Suppressor macrophage (primary cell): ENCODE measurements at regions not wholly inside any gene's neighbourhood (a gene's known extent, or its start where the extent isn't known, plus 50 kb on each side); places are given as distances from the start of the nearest gene placed in this dataset.
"Not testable (repeated sequence)": the region's sequence is repeated elsewhere in the genome, so short reads cannot be mapped to it uniquely, and the experiment has no call there.

ENCODE experiments used
- DNase-seq, 4 experiments: peaks; one replicate each; pipeline ENCODE4 v3.0.0-alpha.2; 2020 to 2022

DNA sequence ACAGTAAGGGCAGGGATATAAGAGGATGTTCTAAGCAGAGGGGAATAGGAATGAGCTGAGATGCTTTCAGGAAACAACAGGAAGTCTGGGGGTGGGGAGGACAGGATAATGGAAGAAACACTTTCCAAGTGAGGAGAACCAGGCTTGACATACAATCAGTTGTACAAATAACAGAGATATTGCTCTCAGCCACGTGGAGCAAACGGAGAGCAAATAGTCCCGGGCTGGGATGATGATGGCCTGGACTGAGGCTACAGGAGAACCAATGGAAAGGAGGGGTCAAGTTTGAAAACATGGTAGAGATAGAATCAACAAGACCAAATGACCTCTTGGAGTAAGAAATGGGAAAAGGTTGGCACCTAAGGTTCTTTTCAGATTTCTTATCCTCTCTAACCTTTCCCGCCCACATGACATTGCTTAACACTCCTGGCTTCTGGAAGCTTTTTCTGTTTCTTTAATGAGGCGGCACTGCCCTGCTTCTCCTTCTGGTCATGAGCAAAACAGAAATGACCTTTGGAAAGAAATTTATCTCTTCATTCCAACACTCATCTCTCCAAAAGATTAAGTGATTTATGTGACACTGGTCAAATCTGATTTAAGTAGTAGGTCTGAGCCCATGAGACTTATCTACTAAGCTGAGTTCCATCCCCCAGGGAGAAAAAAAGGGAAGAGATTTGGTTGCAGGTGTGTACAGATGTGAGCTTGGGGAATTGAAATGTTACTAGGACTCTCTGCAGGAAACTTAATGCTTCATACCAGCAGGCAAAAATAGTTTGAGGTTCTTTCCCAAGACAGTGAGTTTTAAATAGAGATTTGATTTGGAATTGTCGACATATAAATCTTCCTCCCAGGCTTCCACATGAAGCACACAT is 442.9 kb upstream of the HNRNPA3 start:
- no peak for DNase-seq

DNA sequence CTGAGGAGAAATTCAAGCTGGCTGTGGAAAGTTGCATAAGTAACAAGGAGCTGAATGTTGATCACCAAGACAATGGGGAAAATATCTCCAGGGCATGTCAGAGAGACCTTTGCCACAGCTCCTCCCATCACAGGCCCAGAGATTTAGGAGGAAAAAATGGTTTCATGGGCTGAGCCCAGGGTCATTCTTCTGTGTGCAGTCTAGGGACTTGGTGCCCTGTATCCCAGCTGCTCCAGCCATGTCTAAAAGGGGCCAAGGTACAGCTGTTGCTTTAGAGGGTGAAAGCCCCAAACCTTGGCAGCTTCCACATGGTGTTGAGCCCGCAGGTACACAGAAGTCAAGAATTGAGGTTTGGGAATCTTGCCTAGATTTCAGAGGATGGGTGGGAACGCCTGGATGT is 439.8 kb upstream of the HNRNPA3 start:
- no peak for DNase-seq

DNA sequence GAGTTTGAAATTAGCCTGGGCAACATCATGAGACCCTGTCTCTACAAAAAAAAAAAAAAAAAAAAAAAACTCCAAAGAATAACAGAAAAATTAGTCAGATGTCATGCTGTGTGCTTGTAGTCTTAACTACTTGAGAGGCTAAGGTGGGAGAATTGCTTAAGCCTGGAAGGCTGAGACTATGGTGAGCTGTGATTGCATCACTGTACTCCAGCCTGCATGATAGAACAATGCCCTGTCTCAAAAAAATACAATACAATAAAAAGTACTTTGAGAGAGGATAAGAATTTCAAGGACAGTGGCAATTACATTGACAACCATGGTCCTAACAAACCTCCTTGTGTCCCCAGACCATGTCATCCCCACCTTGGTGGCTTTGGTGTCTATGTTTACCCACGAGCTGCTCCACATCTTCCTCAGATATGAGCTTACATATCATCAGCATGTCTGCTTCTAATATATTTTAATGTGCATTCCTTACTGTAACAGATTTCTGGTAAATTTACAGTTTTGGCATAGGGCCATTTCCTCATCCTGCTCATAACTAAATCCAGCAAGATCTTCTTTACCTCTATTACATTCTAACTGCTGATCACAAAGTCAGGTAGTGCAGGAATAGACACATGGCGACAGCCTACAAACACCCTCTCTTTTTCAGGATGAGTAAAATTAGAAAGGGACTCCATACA is 437.7 kb upstream of the HNRNPA3 start:
- no peak for DNase-seq

DNA sequence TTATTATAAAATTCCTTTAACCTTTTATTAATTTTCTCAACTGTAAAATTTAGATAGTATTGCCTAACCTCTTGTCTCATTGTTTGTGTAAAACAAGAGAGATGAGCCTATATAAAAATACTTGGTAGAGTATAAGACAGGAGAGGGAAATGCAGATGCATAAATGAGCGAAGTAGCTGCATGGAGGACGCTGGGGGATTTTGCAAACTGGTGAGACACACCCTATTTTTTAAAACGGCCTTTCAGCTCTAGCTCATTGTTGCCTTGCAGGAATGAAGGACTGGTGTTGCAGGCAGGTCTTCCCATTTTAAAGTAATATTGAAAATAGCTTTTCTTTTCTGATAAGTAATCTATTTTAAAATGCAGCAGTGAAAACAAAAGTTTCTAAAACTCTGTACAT is 435.3 kb upstream of the HNRNPA3 start:
- DNase-seq = no peak

DNA sequence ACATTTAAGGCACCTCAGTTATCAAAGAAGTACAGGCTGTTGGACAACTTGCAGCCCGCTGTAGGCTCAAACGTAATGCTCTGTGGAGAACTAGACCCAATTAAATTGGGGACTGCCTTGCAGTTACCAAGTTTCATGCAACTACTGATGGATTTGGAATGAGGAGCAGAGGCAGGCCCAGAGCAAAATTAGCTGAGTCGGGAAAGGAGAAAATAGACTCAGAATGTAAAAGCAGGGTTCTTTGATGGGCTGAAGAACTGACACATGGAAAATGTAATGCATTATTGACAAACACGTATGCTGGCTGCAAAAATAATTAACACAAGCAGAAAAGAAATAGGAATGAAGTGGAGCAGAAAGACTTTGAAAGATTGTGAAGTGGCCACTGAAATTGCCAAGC is 432.7 kb upstream of the HNRNPA3 start:
- no peak for DNase-seq

DNA sequence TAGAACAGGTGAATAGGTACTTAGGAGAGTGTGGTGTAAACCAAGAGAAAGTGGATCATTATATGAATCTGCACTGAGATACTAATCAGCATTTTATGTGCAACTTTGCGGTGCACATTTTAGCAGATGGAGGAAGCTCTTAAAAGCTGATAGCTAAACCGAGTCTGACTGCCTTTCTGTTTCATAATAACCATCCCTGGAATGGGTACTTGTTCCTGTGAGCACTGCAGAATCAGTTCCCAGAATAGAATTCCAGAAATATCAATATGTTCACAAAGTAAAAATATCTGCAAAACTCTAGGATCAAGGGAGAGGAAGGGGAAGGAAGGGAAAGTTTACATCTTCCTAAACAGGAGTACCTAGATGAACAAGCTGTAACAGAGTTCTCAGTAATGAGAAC is 432.2 kb upstream of the HNRNPA3 start:
- DNase-seq = no peak

DNA sequence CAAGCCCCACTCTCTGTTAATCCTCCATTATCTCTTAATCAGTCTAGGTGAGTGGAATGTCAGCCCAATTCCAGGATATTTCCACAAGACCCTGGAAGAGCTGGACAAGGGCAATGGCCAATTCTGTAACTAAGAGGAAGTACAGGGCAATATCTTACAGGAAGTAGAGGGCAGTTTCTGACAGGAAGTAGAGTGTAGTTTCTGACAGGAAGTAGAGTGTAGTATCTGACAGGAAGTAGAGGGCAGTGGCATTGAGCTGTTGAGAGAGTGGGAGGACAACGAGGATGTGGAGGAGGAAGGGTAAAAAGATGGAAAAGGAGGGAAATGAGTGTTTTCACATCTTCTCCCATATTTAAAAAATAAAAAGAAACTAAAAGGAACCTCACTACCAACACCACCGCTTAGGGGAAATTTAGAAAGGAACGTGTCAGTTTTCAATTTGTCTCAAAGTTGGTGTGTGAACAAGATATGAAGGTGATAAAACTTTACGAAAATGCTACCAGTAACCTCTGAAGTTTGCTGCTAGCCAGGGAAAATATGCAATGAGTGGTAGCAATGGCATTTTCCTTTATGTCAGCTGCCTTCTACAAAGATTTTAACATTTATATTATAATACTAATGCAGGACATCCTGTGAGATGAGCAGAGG is 430.9 kb upstream of the HNRNPA3 start:
- peak in 3 of 4 experiments; percentile 5 to 20 (median 12) for DNase-seq

DNA sequence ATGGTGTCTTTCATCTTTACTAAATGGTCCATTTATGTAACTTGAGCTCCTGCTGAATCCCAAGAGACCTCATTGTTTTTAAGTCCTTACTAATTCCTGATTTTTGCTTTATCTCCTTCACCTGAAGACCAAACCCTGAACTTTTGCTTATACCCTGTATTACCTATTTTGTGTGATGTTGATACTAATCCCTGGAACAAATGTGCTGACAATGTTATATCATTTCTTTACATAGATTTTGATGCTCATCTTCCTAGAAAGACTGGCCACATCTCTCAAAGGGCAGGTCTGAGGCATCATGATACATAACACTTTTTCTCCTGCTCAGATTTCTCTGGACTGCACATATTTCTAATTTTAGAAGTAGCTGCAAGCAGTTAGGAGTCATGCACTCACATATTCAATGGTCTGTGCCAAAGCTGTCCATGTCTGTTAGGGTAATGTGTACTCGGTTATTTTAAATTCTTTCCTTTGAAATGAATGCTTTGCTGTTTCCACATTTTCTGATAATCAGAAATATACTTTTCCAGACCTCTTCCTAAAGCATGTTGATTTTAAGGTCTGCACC is 427.9 kb upstream of the HNRNPA3 start:
- DNase-seq = no peak

DNA sequence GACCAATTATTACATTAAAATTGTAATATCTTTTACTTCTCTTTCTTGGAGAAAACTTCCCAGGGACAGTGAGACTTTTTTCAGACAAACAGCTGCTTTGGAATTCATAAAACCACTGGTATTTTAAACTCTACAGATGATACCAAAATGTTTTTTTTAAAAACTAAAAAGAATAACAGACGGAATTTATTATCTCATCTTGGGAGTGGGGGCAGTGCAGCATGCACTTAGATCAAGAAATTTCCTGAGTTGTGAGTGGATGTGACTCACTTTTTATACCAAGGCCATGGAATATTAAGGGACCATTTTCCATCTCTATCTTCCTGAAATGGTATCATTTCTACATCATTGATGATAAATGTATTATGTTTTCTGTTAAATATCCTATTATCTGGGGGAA is 422.8 kb upstream of the HNRNPA3 start:
- DNase-seq = no peak

DNA sequence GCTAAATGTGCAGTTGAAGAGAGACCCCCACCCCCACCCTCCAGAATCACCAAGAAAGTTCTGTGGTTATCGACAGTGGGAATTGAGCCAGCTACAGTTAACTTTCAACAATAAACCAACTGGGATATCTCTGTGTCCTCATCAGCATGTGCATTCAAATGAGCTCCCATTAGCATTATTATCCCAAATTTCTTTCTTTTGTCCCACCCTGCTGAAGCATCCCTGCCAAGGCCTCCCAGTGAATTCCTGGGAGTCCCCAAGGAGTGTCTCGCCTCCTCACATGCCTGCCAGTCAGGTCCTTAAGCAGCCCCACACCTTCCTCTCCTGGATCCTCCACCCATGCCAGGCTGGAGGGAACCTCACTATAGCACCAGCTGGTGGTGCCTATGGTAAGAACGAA is 422.1 kb upstream of the HNRNPA3 start:
- no peak for DNase-seq

DNA sequence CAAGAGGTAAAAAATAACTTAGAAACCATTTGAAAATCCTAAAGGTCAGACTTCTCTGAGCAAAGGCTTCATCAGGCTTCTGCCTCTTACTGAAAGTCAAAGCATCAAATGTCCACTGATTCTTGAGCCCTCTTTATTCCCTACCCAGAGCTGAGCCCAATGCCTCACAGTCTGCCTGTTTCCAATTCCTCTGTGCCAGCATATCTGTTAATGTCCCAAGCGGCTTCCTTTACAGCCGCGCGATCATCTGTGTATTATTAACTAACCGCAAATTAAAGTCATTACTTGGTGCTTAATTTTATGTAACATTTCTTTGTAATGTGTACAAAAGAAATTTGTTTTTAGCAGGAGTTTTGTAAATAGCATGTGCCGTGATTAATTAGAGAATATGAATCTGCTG is 418.8 kb upstream of the HNRNPA3 start:
- no peak for DNase-seq

DNA sequence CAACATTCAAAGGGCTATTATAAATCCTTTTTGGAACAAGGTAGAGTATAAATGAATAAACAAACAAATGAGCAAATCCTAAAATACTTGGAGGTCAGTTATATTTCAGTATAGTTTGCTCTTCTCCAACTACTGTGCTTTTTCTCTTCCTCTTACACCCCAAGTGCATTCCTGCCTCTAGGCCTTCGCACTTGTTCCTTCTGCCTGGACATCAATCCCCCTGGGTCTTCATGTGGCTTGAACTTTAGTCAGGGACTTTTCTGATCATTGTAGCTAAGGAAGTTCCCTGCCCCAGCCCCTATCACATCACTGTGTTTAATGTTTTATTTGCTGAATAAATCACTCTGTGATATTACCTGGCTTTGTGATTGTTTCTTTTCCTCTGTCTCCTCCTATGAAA is 418.2 kb upstream of the HNRNPA3 start:
- DNase-seq = no peak

DNA sequence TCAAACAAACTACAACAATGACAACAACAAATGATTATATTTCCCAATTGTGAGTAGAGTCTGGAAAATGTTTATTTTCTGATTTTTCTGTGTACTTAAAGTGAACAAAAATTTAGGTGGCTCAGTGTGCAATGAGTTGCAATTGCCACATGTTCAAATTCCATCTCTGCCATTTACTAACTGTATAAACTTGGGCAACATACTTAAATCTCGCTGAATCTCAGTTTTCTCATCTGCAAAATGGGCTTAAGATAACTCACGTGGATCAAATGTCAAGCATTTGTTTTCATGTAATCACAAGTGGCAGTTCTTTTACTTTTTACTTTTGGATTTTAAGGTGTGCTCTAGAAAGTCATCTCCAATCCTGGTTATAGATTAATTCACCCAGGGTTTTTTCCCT is 416.8 kb upstream of the HNRNPA3 start:
- no peak for DNase-seq

DNA sequence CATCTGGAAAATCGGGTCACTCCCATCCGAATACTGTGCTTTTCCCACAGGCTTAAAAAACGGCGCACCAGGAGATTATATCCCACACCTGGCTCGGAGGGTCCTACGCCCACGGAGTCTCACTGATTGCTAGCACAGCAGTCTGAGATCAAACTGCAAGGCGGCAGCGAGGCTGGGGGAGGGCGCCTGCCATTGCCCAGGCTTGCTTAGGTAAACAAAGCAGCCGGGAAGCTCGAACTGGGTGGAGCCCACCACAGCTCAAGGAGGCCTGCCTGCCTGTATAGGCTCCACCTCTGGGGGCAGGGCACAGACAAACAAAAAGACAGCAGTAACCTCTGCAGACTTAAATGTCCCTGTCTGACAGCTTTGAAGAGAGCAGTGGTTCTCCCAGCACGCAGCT is 415.9 kb upstream of the HNRNPA3 start:
- DNase-seq = not testable (repeated sequence)

DNA sequence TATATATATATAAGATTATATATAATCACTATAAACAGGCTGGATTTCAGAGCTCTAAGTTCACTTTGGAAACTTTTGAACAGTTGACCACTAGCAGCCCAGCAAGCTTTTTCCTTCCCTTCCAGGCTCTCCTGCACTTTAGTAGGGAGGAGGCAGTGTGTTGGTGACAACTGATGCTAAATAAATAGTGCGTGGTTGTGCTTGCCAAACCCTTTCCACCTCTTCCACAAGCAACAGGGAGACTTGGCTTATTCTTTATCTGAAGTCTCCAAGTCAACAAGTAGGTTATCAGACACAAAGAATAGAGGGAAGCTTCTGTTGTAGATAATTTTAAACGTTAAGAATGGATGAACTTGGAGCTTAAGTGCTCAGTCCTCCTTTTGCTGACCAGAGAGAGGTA is 408.2 kb upstream of the HNRNPA3 start:
- no peak for DNase-seq

DNA sequence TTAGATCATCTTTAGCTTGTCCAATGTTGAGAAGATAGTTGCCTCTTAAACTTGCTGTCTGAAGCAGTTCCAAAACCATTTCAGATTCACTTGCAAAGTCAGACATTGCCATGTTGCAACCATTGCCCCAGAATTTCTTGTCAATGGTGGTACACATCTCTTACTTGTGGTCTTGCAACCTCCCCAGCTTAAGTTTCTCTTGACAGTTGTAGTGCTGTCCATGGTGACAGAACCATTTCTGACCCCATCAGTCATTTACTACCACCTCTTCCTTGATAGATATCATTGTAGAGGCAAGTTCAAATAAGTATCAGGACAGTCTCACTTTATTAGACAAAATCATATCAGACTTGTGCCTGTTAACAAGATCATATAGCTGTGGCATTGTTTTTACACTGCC is 407.2 kb upstream of the HNRNPA3 start:
- no peak for DNase-seq

DNA sequence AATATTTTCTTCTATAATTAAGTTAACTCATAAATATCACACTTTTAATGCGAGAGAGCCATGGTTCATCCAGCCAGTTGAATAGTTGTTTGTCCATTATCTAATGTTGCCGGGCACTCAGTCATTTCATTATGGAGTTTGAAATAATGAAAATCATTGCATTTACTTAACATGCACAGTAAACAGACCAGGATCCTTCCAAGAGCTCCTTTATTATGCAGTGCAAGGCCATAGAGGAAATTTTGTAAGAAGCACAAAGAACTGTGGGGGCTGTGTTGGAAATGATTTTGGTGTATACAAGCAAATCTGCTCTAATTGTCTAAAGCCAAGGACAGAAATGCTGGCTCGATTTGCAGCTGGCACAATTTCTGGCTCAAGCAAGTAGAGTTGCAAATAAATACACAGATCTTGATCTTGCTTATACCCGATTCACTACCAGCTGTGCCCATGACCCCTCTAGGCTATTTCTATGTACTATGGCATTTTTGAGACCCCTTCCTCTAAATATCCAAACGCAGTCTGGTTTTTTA is 400.3 kb upstream of the HNRNPA3 start:
- DNase-seq = no peak

DNA sequence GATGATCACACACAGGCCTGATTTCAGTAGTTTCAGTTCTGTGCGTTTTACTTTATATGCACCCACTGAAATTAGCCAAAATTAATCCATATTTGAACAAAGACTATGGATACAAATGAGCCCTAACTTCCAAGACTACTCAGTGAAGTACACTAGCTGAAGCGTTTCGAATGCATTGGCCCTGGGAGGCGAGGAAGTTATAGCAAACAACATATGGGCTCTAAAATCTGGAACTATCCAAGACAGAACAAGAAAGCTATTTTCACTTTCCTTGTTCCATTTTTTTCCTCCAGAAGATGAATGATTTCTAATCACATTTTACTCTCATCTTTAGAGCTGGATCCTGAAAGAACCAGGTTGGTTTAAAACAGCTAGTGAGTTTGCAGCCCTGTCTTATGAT is 399.4 kb upstream of the HNRNPA3 start:
- DNase-seq = no peak

DNA sequence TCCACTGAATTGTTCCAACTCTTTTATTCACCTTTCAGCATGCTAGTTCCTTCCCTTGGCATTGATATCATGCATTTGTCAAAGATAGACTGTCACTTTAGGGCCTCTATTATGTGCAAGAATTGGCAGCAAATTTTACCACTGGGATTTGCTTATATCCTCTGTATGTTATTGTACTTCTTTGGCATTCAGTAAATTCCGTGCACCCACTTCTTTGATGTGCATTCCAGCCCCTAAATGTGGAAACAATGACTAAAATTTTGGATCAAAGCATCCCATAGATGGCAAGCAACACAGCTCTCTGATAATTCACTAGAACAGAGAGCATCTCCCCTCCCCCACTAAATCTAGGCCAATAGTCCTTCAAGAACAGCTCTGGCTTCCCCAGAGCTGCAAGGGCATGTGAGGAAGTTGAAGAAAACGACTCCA is 399.0 kb upstream of the HNRNPA3 start:
- DNase-seq = no peak

DNA sequence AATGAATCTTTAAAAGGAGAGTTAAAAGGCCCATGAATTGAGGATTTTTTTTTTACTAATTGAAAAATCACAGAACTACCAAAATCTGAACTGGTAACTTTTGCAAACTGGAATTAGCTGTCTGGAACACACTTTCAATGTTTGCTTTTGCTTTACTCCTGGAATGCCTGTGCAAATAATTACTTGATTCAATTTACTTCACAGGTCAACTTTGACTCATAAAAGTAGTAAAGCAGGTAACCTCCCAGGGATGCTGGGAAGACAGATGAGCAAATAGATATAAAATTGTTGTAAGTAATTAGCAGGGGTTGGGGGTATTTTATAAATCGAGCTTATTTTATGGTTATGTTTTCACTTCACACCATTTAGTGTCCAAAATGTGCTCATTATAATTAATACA is 398.3 kb upstream of the HNRNPA3 start:
- no peak for DNase-seq

DNA sequence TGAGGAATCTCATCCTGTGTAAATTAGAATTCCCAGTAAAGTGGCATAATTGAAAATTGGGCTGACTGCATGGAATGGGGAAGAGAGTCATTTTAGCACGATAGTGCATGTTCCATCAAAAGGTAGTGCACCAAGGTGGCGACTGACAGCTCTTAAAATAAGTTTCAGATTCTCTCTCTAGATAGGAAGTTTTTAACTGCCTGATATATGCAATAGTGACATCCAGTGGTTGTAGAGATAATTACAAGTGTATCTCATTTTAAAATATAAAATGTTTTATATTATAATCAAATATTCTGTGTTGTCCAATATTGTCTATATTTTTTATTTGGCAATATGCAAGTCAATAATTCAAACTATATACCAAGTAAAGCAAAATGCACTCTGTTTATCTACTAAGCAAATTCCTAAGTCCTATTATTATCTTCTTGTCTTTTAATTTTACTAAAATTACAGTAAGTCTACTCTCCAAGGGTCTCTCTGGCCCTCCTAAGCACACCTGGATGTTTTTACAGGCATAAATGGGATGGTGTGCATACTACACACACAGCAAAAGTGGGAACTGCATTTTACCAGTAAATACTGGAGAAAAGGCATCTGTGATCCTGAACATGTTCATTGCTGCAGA is 397.7 kb upstream of the HNRNPA3 start:
- peak in 3 of 4 experiments; percentile 6 to 65 (median 27) for DNase-seq

DNA sequence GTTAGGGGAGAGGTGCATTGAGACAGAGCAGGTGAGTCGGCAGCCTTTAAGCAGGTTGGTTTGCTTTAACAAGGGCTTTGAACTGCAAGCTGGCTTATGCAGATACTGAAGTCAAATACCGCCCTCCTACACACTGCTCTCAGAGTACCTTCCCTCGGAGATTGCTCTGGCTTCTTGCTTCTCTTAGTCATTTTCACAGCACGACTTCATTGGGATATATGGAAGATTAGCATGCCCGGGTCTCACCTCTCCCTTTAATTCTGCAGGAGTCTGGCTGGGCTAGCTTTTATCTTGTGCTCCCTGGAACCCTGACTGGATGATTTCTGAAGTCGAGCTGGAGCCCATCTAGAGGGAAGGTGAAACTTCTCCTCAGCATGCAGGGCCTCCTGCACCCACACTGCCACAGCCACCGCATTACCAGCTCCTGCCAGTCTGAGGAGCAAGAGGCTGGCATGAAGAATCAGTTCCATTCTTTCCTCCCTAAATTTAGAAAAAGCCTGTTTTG is 395.5 kb upstream of the HNRNPA3 start:
- peak in 1 of 4 experiments; percentile 12 for DNase-seq
